Activated naive CD4-positive, alpha-beta T cell treated with anti-CD3 and anti-CD28 coated beads for 36 hours (primary cell): ENCODE measurements at regions not wholly inside any gene's neighbourhood (a gene's known extent, or its start where the extent isn't known, plus 50 kb on each side); places are given as distances from the start of the nearest gene placed in this dataset.

ENCODE experiments used
- CTCF ChIA-PET: fragments of 350-600 bp; sonication (Branson Sonifier 250); formaldehyde crosslinking; loops from one replicate; lab custom pipeline; 2021; ENCODE audit warnings: antibody characterized with exemption; lab: Charles Lee
- DNase-seq: peaks from one replicate; pipeline ENCODE4 v3.0.0-alpha.2; 2020
- H3K27ac Mint-ChIP-seq: one replicate; pipeline ENCODE4 v1.8.0; 2021; ENCODE audit warnings: mild to moderate bottlenecking, mixed read lengths
- H3K27me3 Mint-ChIP-seq: one replicate; pipeline ENCODE4 v1.8.0; 2021; ENCODE audit warnings: low read depth, mixed read lengths
- H3K36me3 Mint-ChIP-seq: one replicate; pipeline ENCODE4 v1.8.0; 2021; ENCODE audit warnings: low read depth, mixed read lengths
- H3K4me1 Mint-ChIP-seq: one replicate; pipeline ENCODE4 v1.8.0; 2021; ENCODE audit warnings: low read depth, mixed read lengths
- H3K4me3 Mint-ChIP-seq: one replicate; pipeline ENCODE4 v1.8.0; 2021; ENCODE audit warnings: mild to moderate bottlenecking, moderate library complexity, mixed read lengths
- H3K9me3 Mint-ChIP-seq: one replicate; pipeline ENCODE4 v1.8.0; 2021; ENCODE audit warnings: mixed read lengths
- intact Hi-C: fragments of 100-400 bp; cut with micrococcal nuclease; formaldehyde crosslinking; loops from one replicate; pipeline ENCODE4 v1.15.1; 2023

DNA sequence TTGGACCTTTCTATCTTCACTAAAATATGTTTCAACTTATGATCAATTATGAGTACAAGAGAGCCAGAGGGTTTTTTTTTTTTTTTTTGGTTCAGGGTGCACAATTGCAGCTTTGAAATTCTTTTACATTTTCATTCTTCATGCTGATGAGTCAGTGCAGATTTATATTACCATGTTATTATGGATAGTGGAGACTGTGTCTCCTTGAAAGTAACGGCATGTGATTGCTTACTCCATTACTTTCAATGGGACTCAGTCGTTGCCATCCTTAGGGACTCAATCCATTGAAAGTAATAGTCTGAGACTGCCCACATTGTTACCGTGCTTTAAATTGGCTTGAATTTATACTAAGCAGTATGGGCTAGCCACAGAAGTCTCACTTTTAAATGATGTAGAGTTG lies 286.5 kb upstream of the FANCL start:
- Mint-ChIP-seq H3K27me3 (peaks cover 2% of the 10 kb centered on the region), H3K4me3 (no peak overlapping the region), H3K4me1 (no peaks in the 10 kb centered on the region), H3K9me3 (no peaks in the 10 kb centered on the region), H3K36me3 (no peaks in the 10 kb centered on the region), H3K27ac (no peak overlapping the region)
- no peak for DNase-seq
- intact Hi-C loops = no loop called here
- CTCF ChIA-PET = no interaction called here

GRCh38 chr2:58521803-58522554 lies 280.9 kb upstream of the FANCL start:
- no peaks in the 10 kb centered on the region for H3K36me3 Mint-ChIP-seq
- peaks cover 2% of the 10 kb centered on the region for H3K27me3 Mint-ChIP-seq
- no peaks in the 10 kb centered on the region for H3K9me3 Mint-ChIP-seq
- H3K27ac Mint-ChIP-seq = no peak overlapping the region
- no peak for DNase-seq
- H3K4me1 Mint-ChIP-seq = no peaks in the 10 kb centered on the region
- intact Hi-C loops = no loop called here
- CTCF ChIA-PET = no interaction called here
- H3K4me3 Mint-ChIP-seq = no peak overlapping the region

DNA sequence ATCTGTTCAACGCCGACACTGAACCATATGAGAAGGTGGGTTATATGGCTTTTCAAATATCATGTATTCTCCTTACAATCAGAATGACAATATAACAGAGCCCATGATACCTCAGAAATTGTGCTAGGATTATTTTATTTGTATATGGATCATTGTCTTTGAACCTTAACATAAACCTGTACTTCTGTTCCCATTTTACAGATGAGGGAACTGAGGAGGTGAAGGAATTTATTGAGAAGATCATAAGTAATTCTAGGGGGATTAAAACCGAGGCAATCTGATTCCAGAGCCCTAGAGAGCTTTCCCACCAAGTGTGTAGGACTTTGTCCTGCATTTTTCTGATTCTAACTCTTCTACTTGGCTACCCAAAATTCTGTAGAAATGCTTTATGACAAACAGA lies 279.8 kb upstream of the FANCL start:
- Mint-ChIP-seq H3K36me3 (no peaks in the 10 kb centered on the region), H3K27me3 (no peaks in the 10 kb centered on the region)
- intact Hi-C loops = no loop called here

DNA sequence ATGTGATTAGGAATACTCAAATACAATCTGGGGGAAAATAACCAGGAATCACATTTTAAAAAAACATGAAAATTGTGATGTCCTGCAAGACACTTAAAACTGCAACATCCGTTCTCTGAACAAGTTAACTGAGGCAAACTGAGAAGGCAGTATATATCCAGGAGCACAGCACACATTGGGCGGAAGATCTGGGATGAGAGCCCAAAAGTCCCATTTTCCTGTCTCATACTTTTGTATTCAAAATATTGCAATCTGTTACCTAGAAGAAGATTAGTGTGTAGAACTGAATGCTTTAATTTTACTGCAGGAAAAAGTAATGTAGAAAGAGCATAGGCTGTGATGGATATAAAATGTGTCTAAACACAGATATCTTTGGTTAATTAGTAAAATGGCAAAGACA lies 276.8 kb upstream of the FANCL start:
- no peaks in the 10 kb centered on the region for H3K36me3 Mint-ChIP-seq
- no peak overlapping the region for H3K4me3 Mint-ChIP-seq
- H3K27ac Mint-ChIP-seq = no peak overlapping the region
- no peaks in the 10 kb centered on the region for H3K27me3 Mint-ChIP-seq
- H3K4me1 Mint-ChIP-seq = no peaks in the 10 kb centered on the region
- DNase-seq = no peak
- no peaks in the 10 kb centered on the region for H3K9me3 Mint-ChIP-seq
- intact Hi-C loops = loop anchor here (10.0 kb wide), 2 partner anchors 263 to 473 kb away; partner anchors contain the start of gene VRK2
- CTCF ChIA-PET = no interaction called here

More for the DNA sequence above, 279.8 kb upstream of the FANCL start:
- H3K4me3 Mint-ChIP-seq = no peak overlapping the region
- CTCF ChIA-PET = no interaction called here
- H3K27ac Mint-ChIP-seq = no peak overlapping the region
- no peaks in the 10 kb centered on the region for H3K4me1 Mint-ChIP-seq
- no peaks in the 10 kb centered on the region for H3K9me3 Mint-ChIP-seq
- DNase-seq = no peak

- H3K9me3 Mint-ChIP-seq = no peaks in the 10 kb centered on the region
- no peak overlapping the region for H3K4me3 Mint-ChIP-seq
- H3K27me3 Mint-ChIP-seq = no peaks in the 10 kb centered on the region
- CTCF ChIA-PET = no interaction called here
- no peaks in the 10 kb centered on the region for H3K36me3 Mint-ChIP-seq
- no peak for DNase-seq
- H3K27ac Mint-ChIP-seq = no peak overlapping the region
- intact Hi-C loops = loop anchor here (10.0 kb wide), 2 partner anchors 262 to 472 kb away; partner anchors contain the start of gene VRK2
- no peaks in the 10 kb centered on the region for H3K4me1 Mint-ChIP-seq
These were observed 275.6 kb upstream of the FANCL start for GRCh38 chr2:58516695-58517094.

DNA sequence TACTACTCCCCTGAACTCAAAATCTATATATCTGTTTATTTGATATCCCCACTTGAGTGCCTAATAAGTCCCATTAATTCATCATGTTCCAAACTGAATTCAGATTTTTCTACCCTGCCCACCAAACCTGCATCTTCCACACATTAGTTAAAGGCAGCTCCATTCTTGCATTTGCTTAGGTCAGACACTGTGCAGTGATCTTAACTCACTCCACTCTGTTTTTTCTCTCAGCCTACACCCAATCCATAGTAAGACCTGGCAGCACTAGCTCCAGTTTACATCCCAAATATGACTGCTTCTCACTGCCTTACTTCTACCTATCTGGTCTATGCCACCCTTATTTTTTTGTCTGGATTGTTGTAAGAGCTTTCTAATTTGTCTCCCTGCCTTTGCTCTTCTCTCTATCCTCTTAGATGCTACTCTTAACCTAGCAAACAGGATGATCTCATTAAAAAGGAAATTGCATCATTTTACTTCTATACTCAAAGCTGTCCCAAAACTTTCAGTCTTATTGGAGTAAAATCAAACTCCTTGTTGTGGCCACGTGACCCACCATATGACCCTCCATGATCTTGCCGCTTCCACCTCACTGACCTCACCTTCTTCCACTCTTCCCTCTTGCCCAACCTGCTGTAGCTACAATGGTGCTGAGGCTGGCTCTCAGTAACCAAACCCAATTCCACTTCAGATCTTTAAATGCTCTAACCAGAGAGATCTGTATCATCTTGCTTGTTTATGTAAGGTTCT lies 274.9 kb upstream of the FANCL start:
- no peaks in the 10 kb centered on the region for H3K27me3 Mint-ChIP-seq
- H3K4me1 Mint-ChIP-seq = no peaks in the 10 kb centered on the region
- no peak overlapping the region for H3K4me3 Mint-ChIP-seq
- CTCF ChIA-PET = no interaction called here
- peak; percentile 22 for DNase-seq
- H3K27ac Mint-ChIP-seq = no peak overlapping the region
- intact Hi-C loops = loop anchor here (10.0 kb wide), 2 partner anchors 261 to 471 kb away; partner anchors contain the start of gene VRK2
- H3K36me3 Mint-ChIP-seq = no peaks in the 10 kb centered on the region
- no peaks in the 10 kb centered on the region for H3K9me3 Mint-ChIP-seq

GRCh38 chr2:58514252-58514651 lies 273.1 kb upstream of the FANCL start:
- Mint-ChIP-seq H3K4me1 (no peaks in the 10 kb centered on the region), H3K27ac (no peak overlapping the region), H3K9me3 (no peaks in the 10 kb centered on the region), H3K4me3 (no peak overlapping the region), H3K27me3 (peaks cover 2% of the 10 kb centered on the region), H3K36me3 (no peaks in the 10 kb centered on the region)
- CTCF ChIA-PET = interaction anchor here (0.7 kb wide), 1 partner anchor 18 kb away, joined by 6 read pairs; no protein-coding TSS in a partner anchor
- intact Hi-C loops = loop anchor here (10.0 kb wide), 2 partner anchors 259 to 469 kb away; partner anchors contain the start of gene VRK2
- DNase-seq = no peak

DNA sequence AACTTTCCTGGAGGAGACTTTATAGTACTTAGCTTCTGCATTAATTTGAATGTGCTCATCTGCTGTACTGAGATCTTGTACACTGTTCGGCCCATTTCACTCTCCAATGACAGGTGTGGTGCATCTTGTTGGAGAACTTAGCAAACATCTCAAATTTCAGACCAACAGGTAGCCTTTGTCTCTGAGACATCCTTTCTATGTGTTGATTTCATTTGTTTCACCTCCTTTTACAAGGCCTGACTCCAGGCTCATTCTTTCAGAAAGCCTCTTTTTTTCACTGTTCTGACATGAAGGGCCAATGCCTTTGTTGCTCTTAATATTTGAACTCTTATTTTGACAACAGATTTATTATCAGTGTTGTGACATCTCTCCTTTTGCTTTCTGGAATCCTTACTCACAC lies 271.8 kb upstream of the FANCL start:
- Mint-ChIP-seq H3K27me3 (peaks cover 5% of the 10 kb centered on the region), H3K9me3 (no peaks in the 10 kb centered on the region), H3K36me3 (no peaks in the 10 kb centered on the region), H3K27ac (no peak overlapping the region), H3K4me1 (no peaks in the 10 kb centered on the region), H3K4me3 (no peak overlapping the region)
- DNase-seq = no peak
- intact Hi-C loops = loop anchor here (10.0 kb wide), 2 partner anchors 258 to 468 kb away; partner anchors contain the start of gene VRK2
- CTCF ChIA-PET = no interaction called here

- H3K4me3 Mint-ChIP-seq = no peak overlapping the region
- H3K27me3 Mint-ChIP-seq = peaks cover 5% of the 10 kb centered on the region
- no peaks in the 10 kb centered on the region for H3K9me3 Mint-ChIP-seq
- CTCF ChIA-PET = no interaction called here
- no peak for DNase-seq
- H3K36me3 Mint-ChIP-seq = no peaks in the 10 kb centered on the region
- H3K4me1 Mint-ChIP-seq = no peaks in the 10 kb centered on the region
- intact Hi-C loops = no loop called here
- no peak overlapping the region for H3K27ac Mint-ChIP-seq
These were observed 266.9 kb upstream of the FANCL start for GRCh38 chr2:58508006-58508405.

DNA sequence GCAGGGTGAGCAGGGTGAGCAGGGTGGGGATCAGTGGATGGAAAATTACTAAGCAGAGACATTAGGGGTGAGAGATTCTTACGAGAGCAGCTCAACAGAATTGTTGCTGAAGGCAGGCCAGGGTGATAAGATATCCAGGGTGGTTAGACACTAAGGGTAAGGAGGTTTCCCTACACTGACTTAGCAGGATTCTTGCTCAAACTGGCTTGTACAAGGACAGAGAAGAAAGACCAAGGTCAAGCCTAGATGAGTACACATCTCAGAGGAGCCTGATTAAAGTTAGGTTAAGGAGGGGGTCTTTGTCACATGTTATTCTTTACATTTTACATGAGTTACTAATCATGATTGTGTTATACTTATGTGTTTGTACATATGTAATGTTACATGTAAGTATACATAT lies 262.8 kb upstream of the FANCL start:
- H3K9me3 Mint-ChIP-seq = no peaks in the 10 kb centered on the region

DNA sequence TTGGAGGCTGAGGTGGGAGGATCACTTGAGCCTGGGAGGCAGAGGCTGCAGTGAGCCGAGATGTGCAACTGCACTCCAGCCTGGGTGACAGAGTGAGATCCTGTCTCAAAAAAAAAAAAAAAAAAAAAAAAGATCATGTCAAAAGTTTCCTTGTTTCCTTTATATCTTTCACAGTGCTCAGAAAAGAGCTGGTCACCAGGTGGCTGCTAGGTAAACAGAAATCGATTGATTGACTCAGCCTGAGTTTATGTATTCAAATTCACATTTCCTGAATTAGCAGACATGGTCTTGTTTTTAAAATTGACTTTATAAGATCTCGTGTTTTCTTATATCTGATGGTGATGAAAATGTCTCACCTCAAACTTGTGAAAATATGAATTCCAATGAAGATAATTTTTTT lies 261.8 kb upstream of the FANCL start:
- Mint-ChIP-seq H3K36me3 (no peaks in the 10 kb centered on the region), H3K9me3 (no peaks in the 10 kb centered on the region), H3K4me1 (no peaks in the 10 kb centered on the region), H3K27ac (no peak overlapping the region), H3K4me3 (no peak overlapping the region), H3K27me3 (peaks cover 5% of the 10 kb centered on the region)
- DNase-seq = no peak
- CTCF ChIA-PET = no interaction called here
- intact Hi-C loops = loop anchor here (5.0 kb wide), 1 partner anchor 454 kb away; no protein-coding TSS in a partner anchor

More for the DNA sequence above, 262.8 kb upstream of the FANCL start:
- CTCF ChIA-PET = interaction anchor here (0.6 kb wide), 1 partner anchor 104 kb away, joined by 3 read pairs; no protein-coding TSS in a partner anchor
- intact Hi-C loops = loop anchor here (5.0 kb wide), 1 partner anchor 453 kb away; no protein-coding TSS in a partner anchor
- Mint-ChIP-seq H3K4me1 (no peaks in the 10 kb centered on the region), H3K36me3 (no peaks in the 10 kb centered on the region), H3K27me3 (peaks cover 8% of the 10 kb centered on the region), H3K27ac (no peak overlapping the region), H3K4me3 (no peak overlapping the region)
- no peak for DNase-seq

DNA sequence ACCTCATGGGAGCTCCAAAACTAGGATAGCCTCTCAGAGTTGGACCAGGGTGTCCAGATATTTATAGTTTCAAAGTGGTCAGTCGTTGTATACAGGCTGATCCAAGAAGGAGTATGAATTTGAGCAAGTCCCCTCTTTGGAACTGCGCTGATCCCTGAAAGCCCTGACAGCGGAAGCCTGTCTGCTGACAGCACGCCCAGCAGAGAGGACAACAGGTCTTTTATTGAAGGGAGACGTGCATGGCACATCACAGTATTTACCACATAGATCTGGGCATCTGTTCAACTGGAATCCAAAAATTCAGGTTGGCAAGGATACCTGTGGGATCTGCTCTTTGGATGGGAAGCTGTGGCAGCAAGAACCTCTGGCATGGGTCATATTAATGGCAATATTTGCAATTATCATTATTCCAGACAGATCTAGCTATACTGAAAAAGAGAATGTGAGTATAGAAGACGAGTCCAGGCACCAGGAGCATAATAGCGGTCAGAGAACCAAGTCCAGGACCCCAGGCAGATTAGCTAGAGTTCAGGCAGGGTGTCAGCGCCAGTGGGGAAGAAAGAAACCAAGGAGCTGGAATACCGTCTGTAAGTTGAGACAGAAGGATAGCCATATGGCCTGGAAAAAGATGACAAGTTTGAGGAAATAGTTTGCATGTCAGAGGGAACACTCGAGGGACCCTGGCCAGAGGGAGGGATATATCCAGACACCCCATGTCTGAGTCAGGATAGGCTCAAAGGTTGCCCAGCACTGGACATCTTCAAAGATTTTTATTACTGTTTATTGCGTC lies 260.4 kb upstream of the FANCL start:
- intact Hi-C loops = loop anchor here (5.0 kb wide), 1 partner anchor 456 kb away; no protein-coding TSS in a partner anchor

More for the DNA sequence above, 260.4 kb upstream of the FANCL start:
- no peaks in the 10 kb centered on the region for H3K4me1 Mint-ChIP-seq
- no peak overlapping the region for H3K4me3 Mint-ChIP-seq
- CTCF ChIA-PET = no interaction called here
- H3K27ac Mint-ChIP-seq = no peak overlapping the region
- no peaks in the 10 kb centered on the region for H3K36me3 Mint-ChIP-seq
- DNase-seq = no peak
- peaks cover 4% of the 10 kb centered on the region for H3K27me3 Mint-ChIP-seq
- H3K9me3 Mint-ChIP-seq = no peaks in the 10 kb centered on the region
